ENCODE measurements at regions not wholly inside any gene's neighbourhood (a gene's known extent, or its start where the extent isn't known, plus 50 kb on each side); places are given as distances from the start of the nearest gene placed in this dataset.

GRCh38 chr1:185512442-185512841 is 195.4 kb upstream of the IVNS1ABP start:
- DNase-seq (ENCODE audit: low read depth, low spot score): no peak

GRCh38 chr1:185501099-185501498 is 184.1 kb upstream of the IVNS1ABP start:
- no peak for DNase-seq (ENCODE audit: low read depth, low spot score)

- DNase-seq (ENCODE audit: low read depth, low spot score): peak; percentile 91
Observed at GRCh38 chr1:185500001-185500626, 183.1 kb upstream of the IVNS1ABP start.

- no peak for DNase-seq (ENCODE audit: low read depth, low spot score)
Observed at GRCh38 chr1:185498207-185498606, 181.2 kb upstream of the IVNS1ABP start.

- no peak for DNase-seq (ENCODE audit: low read depth, low spot score)
Observed at GRCh38 chr1:185497177-185497576, 180.1 kb upstream of the IVNS1ABP start.

GRCh38 chr1:185495898-185496297 is 178.9 kb upstream of the IVNS1ABP start:
- DNase-seq (ENCODE audit: low read depth, low spot score): no peak

- DNase-seq (ENCODE audit: low read depth, low spot score): no peak
Observed at GRCh38 chr1:185495007-185495406, 178.0 kb upstream of the IVNS1ABP start.

- DNase-seq (ENCODE audit: low read depth, low spot score): no peak
Observed at GRCh38 chr1:185492089-185492825, 175.2 kb upstream of the IVNS1ABP start.

GRCh38 chr1:185491604-185492003 is 174.6 kb upstream of the IVNS1ABP start:
- no peak for DNase-seq (ENCODE audit: low read depth, low spot score)

- DNase-seq (ENCODE audit: low read depth, low spot score): no peak
Observed at GRCh38 chr1:185490924-185491323, 173.9 kb upstream of the IVNS1ABP start.

GRCh38 chr1:185489406-185489805 is 172.4 kb upstream of the IVNS1ABP start:
- DNase-seq (ENCODE audit: low read depth, low spot score): no peak

GRCh38 chr1:185488808-185489207 is 171.8 kb upstream of the IVNS1ABP start:
- peak; percentile 16 for DNase-seq (ENCODE audit: low read depth, low spot score)

- DNase-seq (ENCODE audit: low read depth, low spot score): no peak
Observed at GRCh38 chr1:185487936-185488335, 170.9 kb upstream of the IVNS1ABP start.

GRCh38 chr1:185487026-185487425 is 170.0 kb upstream of the IVNS1ABP start:
- DNase-seq (ENCODE audit: low read depth, low spot score): no peak

GRCh38 chr1:185486346-185486745 is 169.3 kb upstream of the IVNS1ABP start:
- no peak for DNase-seq (ENCODE audit: low read depth, low spot score)

GRCh38 chr1:185483664-185484450 is 166.8 kb upstream of the IVNS1ABP start:
- DNase-seq (ENCODE audit: low read depth, low spot score): peak; percentile 83

GRCh38 chr1:185483217-185483616 is 166.2 kb upstream of the IVNS1ABP start:
- DNase-seq (ENCODE audit: low read depth, low spot score): no peak

- DNase-seq (ENCODE audit: low read depth, low spot score): no peak
Observed at GRCh38 chr1:185480545-185480944, 163.5 kb upstream of the IVNS1ABP start.

GRCh38 chr1:185479796-185480195 is 162.8 kb upstream of the IVNS1ABP start:
- DNase-seq (ENCODE audit: low read depth, low spot score): no peak

GRCh38 chr1:185478877-185479276 is 161.8 kb upstream of the IVNS1ABP start:
- DNase-seq (ENCODE audit: low read depth, low spot score): no peak

GRCh38 chr1:185477638-185478580 is 160.9 kb upstream of the IVNS1ABP start:
- no peak for DNase-seq (ENCODE audit: low read depth, low spot score)
